ENCODE measurements at regions not wholly inside any gene's neighbourhood (a gene's known extent, or its start where the extent isn't known, plus 50 kb on each side); places are given as distances from the start of the nearest gene placed in this dataset.

- no peak overlapping the region for H3K4me3 Mint-ChIP-seq
- no peaks in the 10 kb centered on the region for H3K36me3 Mint-ChIP-seq
- H3K27me3 Mint-ChIP-seq (ENCODE audit: low read depth) = peaks cover 60% of the 10 kb centered on the region
- DNase-seq (ENCODE audit: low spot score in 2 of 2, unreplicated experiment in 2 of 2) = no peak
- H3K4me1 Mint-ChIP-seq = peaks cover 20% of the 10 kb centered on the region
- H3K27ac Mint-ChIP-seq = no peak overlapping the region
- TF ChIP-seq CTCF (IDR thresholded peaks at IDR 0.05; ENCODE audit: unreplicated experiment) = no peak
- H3K9me3 Mint-ChIP-seq = no peaks in the 10 kb centered on the region
Measured at GRCh38 chr17:36727577-36727976, 126.2 kb downstream of the MRM1 start.

- H3K36me3 Mint-ChIP-seq = no peaks in the 10 kb centered on the region
Measured at GRCh38 chr17:36728030-36728991, 126.9 kb downstream of the MRM1 start.

GRCh38 chr17:36730095-36730808 lies 128.9 kb downstream of the MRM1 start:
- no peak for TF ChIP-seq CTCF (IDR thresholded peaks at IDR 0.05; ENCODE audit: unreplicated experiment)
- no peak overlapping the region for H3K27ac Mint-ChIP-seq
- DNase-seq (ENCODE audit: low spot score in 2 of 2, unreplicated experiment in 2 of 2) = no peak
- peaks cover 17% of the 10 kb centered on the region for H3K4me1 Mint-ChIP-seq
- H3K27me3 Mint-ChIP-seq (ENCODE audit: low read depth) = peaks cover 75% of the 10 kb centered on the region
- no peak overlapping the region for H3K4me3 Mint-ChIP-seq
- H3K9me3 Mint-ChIP-seq = no peaks in the 10 kb centered on the region
- H3K36me3 Mint-ChIP-seq = no peaks in the 10 kb centered on the region

More at GRCh38 chr17:36728030-36728991, 126.9 kb downstream of the MRM1 start:
- Mint-ChIP-seq H3K27ac (no peak overlapping the region), H3K4me3 (peak overlapping the region; percentile 28), H3K9me3 (no peaks in the 10 kb centered on the region), H3K27me3 (ENCODE audit: low read depth) (peaks cover 67% of the 10 kb centered on the region), H3K4me1 (peaks cover 19% of the 10 kb centered on the region)
- DNase-seq (ENCODE audit: low spot score in 2 of 2, unreplicated experiment in 2 of 2) = no peak
- TF ChIP-seq CTCF (IDR thresholded peaks at IDR 0.05; ENCODE audit: unreplicated experiment) = no peak

- Mint-ChIP-seq H3K9me3 (no peaks in the 10 kb centered on the region), H3K27me3 (ENCODE audit: low read depth) (peaks cover 77% of the 10 kb centered on the region), H3K4me1 (peaks cover 17% of the 10 kb centered on the region), H3K4me3 (no peak overlapping the region), H3K27ac (no peak overlapping the region), H3K36me3 (no peaks in the 10 kb centered on the region)
- TF ChIP-seq CTCF (IDR thresholded peaks at IDR 0.05; ENCODE audit: unreplicated experiment) = no peak
- DNase-seq (ENCODE audit: low spot score in 2 of 2, unreplicated experiment in 2 of 2) = no peak
Measured at GRCh38 chr17:36730857-36731490, 129.6 kb downstream of the MRM1 start.

GRCh38 chr17:36731811-36732210 lies 130.4 kb downstream of the MRM1 start:
- Mint-ChIP-seq H3K4me3 (no peak overlapping the region), H3K9me3 (no peaks in the 10 kb centered on the region), H3K36me3 (no peaks in the 10 kb centered on the region), H3K4me1 (peaks cover 17% of the 10 kb centered on the region), H3K27me3 (ENCODE audit: low read depth) (peaks cover 75% of the 10 kb centered on the region), H3K27ac (no peak overlapping the region)
- no peak for DNase-seq (ENCODE audit: low spot score in 2 of 2, unreplicated experiment in 2 of 2)
- TF ChIP-seq CTCF (IDR thresholded peaks at IDR 0.05; ENCODE audit: unreplicated experiment) = no peak

Data from mesothelial cell of epicardium (in vitro differentiated cells).